RWPE2 (cell line): ENCODE measurements at regions not wholly inside any gene's neighbourhood (a gene's known extent, or its start where the extent isn't known, plus 50 kb on each side); places are given as distances from the start of the nearest gene placed in this dataset.

Experiments used
- ATAC-seq: fragments of 200-7000 bp; cut with Tn5 transposase; 3 replicates; pipeline ENCODE4 v1.9.1; 2021; ENCODE audit warnings: low read depth
- DNase-seq: peaks from one replicate; pipeline ENCODE4 v3.0.0-alpha.2; 2020; ENCODE audit warnings: low spot score
- H3K27ac ChIP-seq: fragments of 450-650 bp; 2 replicates; pipeline ENCODE4 v1.5.1; 2017; ENCODE audit warnings: mild to moderate bottlenecking; ENCODE audit not compliant: poor library complexity, severe bottlenecking
- H3K27me3 ChIP-seq: fragments of 250-450 bp; sonication (Bioruptor Pico); 2 replicates; pipeline ENCODE4 v1.5.1; 2021; ENCODE audit warnings: mild to moderate bottlenecking, moderate library complexity; ENCODE audit not compliant: insufficient read depth, poor library complexity, severe bottlenecking
- H3K36me3 ChIP-seq: fragments of 250-450 bp; sonication (Bioruptor Pico); 2 replicates; pipeline ENCODE4 v1.5.1; 2020; ENCODE audit warnings: low read depth, mild to moderate bottlenecking, moderate library complexity
- H3K4me1 ChIP-seq: fragments of 250-450 bp; sonication (Bioruptor Pico); 2 replicates; pipeline ENCODE4 v1.5.1; 2021; ENCODE audit warnings: mild to moderate bottlenecking, moderate library complexity; ENCODE audit not compliant: insufficient read depth, poor library complexity, severe bottlenecking
- H3K4me3 ChIP-seq: fragments of 250-450 bp; sonication (Bioruptor Pico); 2 replicates; pipeline ENCODE4 v1.5.1; 2021; ENCODE audit warnings: mild to moderate bottlenecking, moderate library complexity; ENCODE audit not compliant: severe bottlenecking
- H3K9me3 ChIP-seq: fragments of 250-450 bp; sonication (Bioruptor Pico); 2 replicates; pipeline ENCODE4 v1.5.1; 2021; ENCODE audit warnings: mild to moderate bottlenecking, moderate library complexity; ENCODE audit not compliant: severe bottlenecking
- TF ChIP-seq, protein P1 (sequence below): fragments of 450-650 bp; IDR thresholded peaks from one replicate; pipeline ENCODE4 v1.5.1; 2017; ENCODE audit warnings: mild to moderate bottlenecking, moderate library complexity; ENCODE audit not compliant: poor library complexity, severe bottlenecking

- Histone ChIP-seq H3K27me3 (no peaks in the 10 kb centered on the region), H3K9me3 (no peaks in the 10 kb centered on the region), H3K36me3 (no peaks in the 10 kb centered on the region), H3K4me3 (no peak overlapping the region), H3K4me1 (peaks cover 35% of the 10 kb centered on the region), H3K27ac (no peak overlapping the region)
- DNase-seq (no peak), ATAC-seq (no peak)
- TF ChIP-seq, protein P1, sequence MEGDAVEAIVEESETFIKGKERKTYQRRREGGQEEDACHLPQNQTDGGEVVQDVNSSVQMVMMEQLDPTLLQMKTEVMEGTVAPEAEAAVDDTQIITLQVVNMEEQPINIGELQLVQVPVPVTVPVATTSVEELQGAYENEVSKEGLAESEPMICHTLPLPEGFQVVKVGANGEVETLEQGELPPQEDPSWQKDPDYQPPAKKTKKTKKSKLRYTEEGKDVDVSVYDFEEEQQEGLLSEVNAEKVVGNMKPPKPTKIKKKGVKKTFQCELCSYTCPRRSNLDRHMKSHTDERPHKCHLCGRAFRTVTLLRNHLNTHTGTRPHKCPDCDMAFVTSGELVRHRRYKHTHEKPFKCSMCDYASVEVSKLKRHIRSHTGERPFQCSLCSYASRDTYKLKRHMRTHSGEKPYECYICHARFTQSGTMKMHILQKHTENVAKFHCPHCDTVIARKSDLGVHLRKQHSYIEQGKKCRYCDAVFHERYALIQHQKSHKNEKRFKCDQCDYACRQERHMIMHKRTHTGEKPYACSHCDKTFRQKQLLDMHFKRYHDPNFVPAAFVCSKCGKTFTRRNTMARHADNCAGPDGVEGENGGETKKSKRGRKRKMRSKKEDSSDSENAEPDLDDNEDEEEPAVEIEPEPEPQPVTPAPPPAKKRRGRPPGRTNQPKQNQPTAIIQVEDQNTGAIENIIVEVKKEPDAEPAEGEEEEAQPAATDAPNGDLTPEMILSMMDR = no peak
These were observed 107.2 kb downstream of the C16orf95 start for GRCh38 chr16:87209808-87210512.

GRCh38 chr16:87210894-87211293 is 106.3 kb downstream of the C16orf95 start:
- TF ChIP-seq, protein P1 = no peak
- Histone ChIP-seq H3K27ac (no peak overlapping the region), H3K4me3 (no peak overlapping the region), H3K4me1 (peaks cover 35% of the 10 kb centered on the region), H3K36me3 (no peaks in the 10 kb centered on the region), H3K9me3 (no peaks in the 10 kb centered on the region), H3K27me3 (no peaks in the 10 kb centered on the region)
- DNase-seq (no peak), ATAC-seq (no peak)

GRCh38 chr16:87212026-87212425 is 105.2 kb downstream of the C16orf95 start:
- no peak overlapping the region for H3K27ac ChIP-seq
- ATAC-seq = no peak
- H3K9me3 ChIP-seq = no peaks in the 10 kb centered on the region
- TF ChIP-seq, protein P1 = no peak
- no peak overlapping the region for H3K4me3 ChIP-seq
- H3K36me3 ChIP-seq = no peaks in the 10 kb centered on the region
- H3K4me1 ChIP-seq = peaks cover 27% of the 10 kb centered on the region
- DNase-seq = no peak
- H3K27me3 ChIP-seq = no peaks in the 10 kb centered on the region

DNA sequence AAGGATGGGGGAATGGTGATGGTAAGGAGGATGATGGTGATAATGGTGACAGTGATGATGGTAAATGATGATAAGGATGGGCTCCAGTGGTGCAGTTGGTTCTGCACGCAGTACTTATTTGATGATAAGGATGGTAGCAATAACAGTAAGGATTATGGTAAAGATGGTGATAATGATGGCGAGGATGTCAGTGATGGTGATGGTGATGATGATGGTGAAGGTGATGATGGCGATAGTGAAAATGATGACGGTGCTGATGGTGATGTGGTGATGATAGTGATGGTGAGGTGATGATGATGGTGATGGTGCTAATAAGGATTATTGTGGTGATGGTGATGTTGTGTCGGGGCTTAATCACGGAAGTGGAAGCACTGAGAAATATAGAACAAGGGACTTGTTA is 103.7 kb downstream of the C16orf95 start:
- TF ChIP-seq, protein P1 = no peak
- H3K36me3 ChIP-seq = no peaks in the 10 kb centered on the region
- no peak overlapping the region for H3K27ac ChIP-seq
- no peak for DNase-seq
- no peaks in the 10 kb centered on the region for H3K27me3 ChIP-seq
- H3K9me3 ChIP-seq = no peaks in the 10 kb centered on the region
- peaks cover 15% of the 10 kb centered on the region for H3K4me1 ChIP-seq
- ATAC-seq = no peak
- no peak overlapping the region for H3K4me3 ChIP-seq

DNA sequence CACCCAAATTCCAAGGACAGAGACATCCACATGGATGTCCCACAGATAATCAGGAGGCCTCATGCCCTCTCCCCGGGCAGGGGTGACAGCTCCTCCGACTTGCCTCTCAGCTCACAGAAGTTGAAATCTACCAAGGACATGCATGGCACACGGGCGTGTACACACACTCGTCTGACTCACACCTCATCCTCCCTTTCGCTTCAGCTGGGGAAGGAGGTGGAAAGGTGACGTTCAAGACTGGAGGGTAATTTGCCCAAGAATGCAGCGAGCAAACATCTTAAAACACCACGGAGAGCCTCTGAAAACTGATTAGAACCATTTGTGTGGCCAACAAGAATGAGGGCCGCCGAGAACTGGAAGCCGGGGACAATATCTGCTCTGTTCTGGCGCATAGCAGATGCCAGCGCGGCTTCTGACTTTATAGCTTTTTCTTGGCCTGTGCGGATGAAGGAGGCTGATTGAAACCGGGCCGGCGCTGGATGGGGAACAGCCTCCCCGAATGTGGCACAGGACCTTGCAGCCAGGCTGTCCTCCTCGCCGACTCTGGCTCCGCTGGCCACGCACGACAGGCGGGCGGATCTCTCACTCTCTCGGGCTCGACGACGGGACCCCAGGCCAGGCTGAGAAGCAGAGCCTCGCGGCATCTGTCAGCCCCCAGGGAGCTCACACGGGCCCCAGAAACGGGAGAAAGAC is 100.9 kb downstream of the C16orf95 start:
- ATAC-seq = no peak
- Histone ChIP-seq H3K4me3 (no peak overlapping the region), H3K4me1 (peaks cover 6% of the 10 kb centered on the region)

More for the DNA sequence above, 100.9 kb downstream of the C16orf95 start:
- no peak overlapping the region for H3K27ac ChIP-seq
- no peaks in the 10 kb centered on the region for H3K9me3 ChIP-seq
- TF ChIP-seq, protein P1 = no peak
- DNase-seq = no peak
- H3K27me3 ChIP-seq = no peaks in the 10 kb centered on the region
- no peaks in the 10 kb centered on the region for H3K36me3 ChIP-seq
